ENCODE measurements at regions not wholly inside any gene's neighbourhood (a gene's known extent, or its start where the extent isn't known, plus 50 kb on each side); places are given as distances from the start of the nearest gene placed in this dataset.

DNA sequence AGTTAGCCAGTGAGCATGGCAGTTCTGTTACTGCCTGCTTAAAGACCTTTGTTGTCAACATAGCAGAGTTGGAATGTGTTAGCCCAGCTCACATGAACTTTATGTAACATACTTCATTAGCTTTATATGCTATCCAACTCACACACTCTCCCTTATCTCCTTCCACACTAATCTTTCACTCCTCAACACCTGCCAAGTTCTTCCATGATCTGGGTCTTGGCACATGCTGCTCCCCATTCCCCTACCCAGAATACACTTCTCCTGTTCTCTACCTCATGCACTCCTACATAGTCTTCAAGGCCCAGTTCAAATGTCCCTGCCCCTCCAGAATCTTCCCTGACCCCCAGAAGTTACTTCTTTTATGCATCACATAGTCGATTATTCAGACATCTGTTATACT, 179.3 kb downstream of the KATNAL1 start:
- TF ChIP-seq EP300 (IDR thresholded peaks at IDR 0.05): no peak
- TF ChIP-seq, protein P1, sequence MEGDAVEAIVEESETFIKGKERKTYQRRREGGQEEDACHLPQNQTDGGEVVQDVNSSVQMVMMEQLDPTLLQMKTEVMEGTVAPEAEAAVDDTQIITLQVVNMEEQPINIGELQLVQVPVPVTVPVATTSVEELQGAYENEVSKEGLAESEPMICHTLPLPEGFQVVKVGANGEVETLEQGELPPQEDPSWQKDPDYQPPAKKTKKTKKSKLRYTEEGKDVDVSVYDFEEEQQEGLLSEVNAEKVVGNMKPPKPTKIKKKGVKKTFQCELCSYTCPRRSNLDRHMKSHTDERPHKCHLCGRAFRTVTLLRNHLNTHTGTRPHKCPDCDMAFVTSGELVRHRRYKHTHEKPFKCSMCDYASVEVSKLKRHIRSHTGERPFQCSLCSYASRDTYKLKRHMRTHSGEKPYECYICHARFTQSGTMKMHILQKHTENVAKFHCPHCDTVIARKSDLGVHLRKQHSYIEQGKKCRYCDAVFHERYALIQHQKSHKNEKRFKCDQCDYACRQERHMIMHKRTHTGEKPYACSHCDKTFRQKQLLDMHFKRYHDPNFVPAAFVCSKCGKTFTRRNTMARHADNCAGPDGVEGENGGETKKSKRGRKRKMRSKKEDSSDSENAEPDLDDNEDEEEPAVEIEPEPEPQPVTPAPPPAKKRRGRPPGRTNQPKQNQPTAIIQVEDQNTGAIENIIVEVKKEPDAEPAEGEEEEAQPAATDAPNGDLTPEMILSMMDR (IDR thresholded peaks at IDR 0.05): no peak
- no peak for TF ChIP-seq POLR2A (IDR thresholded peaks at IDR 0.05; ENCODE audit: low read length)
- no peak for TF ChIP-seq CEBPB (IDR thresholded peaks at IDR 0.05)
- TF ChIP-seq HOXA7 (CRISPR knock-in tag; IDR thresholded peaks at IDR 0.05): no peak
- no peak for TF ChIP-seq RAD21 (conservative IDR thresholded peaks at IDR 0.05 in 1 of 2, IDR thresholded peaks at IDR 0.05 in 1 of 2)
- TF ChIP-seq ESRRA (IDR thresholded peaks at IDR 0.05; ENCODE audit: borderline replicate concordance, low read length): no peak

Measured in A549 (cell line).